ENCODE measurements at regions not wholly inside any gene's neighbourhood (a gene's known extent, or its start where the extent isn't known, plus 50 kb on each side); places are given as distances from the start of the nearest gene placed in this dataset.

GRCh38 chr1:164263540-164263939 is 295.4 kb upstream of the PBX1 start:
- TF ChIP-seq POLR2AphosphoS5 (IDR thresholded peaks at IDR 0.05) = no peak
- TF ChIP-seq CTCF (IDR thresholded peaks at IDR 0.05) = no peak
- TF ChIP-seq POLR2A (IDR thresholded peaks at IDR 0.05) = no peak
- no peak for TF ChIP-seq EP300 (IDR thresholded peaks at IDR 0.05)
